H1 (cell line): ENCODE measurements at regions not wholly inside any gene's neighbourhood (a gene's known extent, or its start where the extent isn't known, plus 50 kb on each side); places are given as distances from the start of the nearest gene placed in this dataset.

Source experiments
- CTCF ChIA-PET: fragments of 300-600 bp; sonication (Branson Sonifier 250); formaldehyde crosslinking; loops from one replicate; lab custom pipeline; 2021; ENCODE audit not compliant: partially characterized antibody; lab: Charles Lee
- POLR2A ChIA-PET: fragments of 300-600 bp; sonication (Branson Sonifier 250); formaldehyde crosslinking; loops from one replicate; lab custom pipeline; 2021; ENCODE audit warnings: inconsistent platforms; ENCODE audit not compliant: partially characterized antibody; lab: Charles Lee
- DNase-seq, 2 experiments: peaks; one replicate each; pipeline versions ENCODE4 v3.0.0 to v3.0.0-alpha.2; 2010 to 2022; ENCODE audit warnings: low spot score in 2 of 2, low read depth in 1 of 2, mixed read lengths in 1 of 2
- FAIRE-seq: peaks from 2 replicates; lab custom pipeline; 2011; peaks lifted over from hg19 to GRCh38; lab: Jason Lieb, UNC
- H2AFZ ChIP-seq: 2 replicates; pipeline ENCODE4 v1.8.1; 2012; ENCODE audit warnings: low read length, inconsistent platforms
- H2AK5ac ChIP-seq: 2 replicates; pipeline ENCODE4 v1.6.1; 2013; ENCODE audit warnings: low read depth, low read length
- H2BK120ac ChIP-seq: replicated peaks from 2 replicates; pipeline ENCODE3; 2013; ENCODE audit warnings: low read depth, low read length, inconsistent platforms
- H2BK12ac ChIP-seq: 2 replicates; pipeline ENCODE4 v1.6.1; 2013; ENCODE audit warnings: low read depth, low read length
- H2BK15ac ChIP-seq: 2 replicates; pipeline ENCODE4 v1.6.1; 2013; ENCODE audit warnings: low read length
- H2BK20ac ChIP-seq: 2 replicates; pipeline ENCODE4 v1.6.1; 2013; ENCODE audit warnings: low read length
- H2BK5ac ChIP-seq: 2 replicates; pipeline ENCODE4 v1.6.1; 2013; ENCODE audit warnings: low read depth, low read length
- H3K14ac ChIP-seq: 2 replicates; pipeline ENCODE4 v1.6.1; 2013; ENCODE audit warnings: inconsistent platforms; ENCODE audit not compliant: insufficient read length
- H3K18ac ChIP-seq: 2 replicates; pipeline ENCODE4 v1.6.1; 2013; ENCODE audit warnings: low read length; ENCODE audit errors: extremely low read depth
- H3K23ac ChIP-seq: 2 replicates; pipeline ENCODE4 v1.6.1; 2013; ENCODE audit warnings: inconsistent platforms; ENCODE audit not compliant: insufficient read length
- H3K23me2 ChIP-seq: 2 replicates; pipeline ENCODE4 v1.6.1; 2013; ENCODE audit warnings: low read depth, low read length
- H3K27ac ChIP-seq: 2 replicates; pipeline ENCODE4 v1.6.1; 2011; ENCODE audit warnings: low read depth, low read length, inconsistent platforms
- H3K27me3 ChIP-seq, 4 experiments: replicated peaks in 1 of 4; 1 replicate in 1 of 4; 2 replicates in 3 of 4; pipeline versions ENCODE4 v1.6.1 to v1.8.1; 2011 to 2013; ENCODE audit warnings: low read length in 3 of 4, mild to moderate bottlenecking in 3 of 4, inconsistent platforms in 2 of 4, mixed read lengths in 2 of 4, moderate library complexity in 1 of 4; ENCODE audit not compliant: control insufficient read depth in 3 of 4, insufficient read depth in 3 of 4; ENCODE audit errors: extremely low read depth in 1 of 4
- H3K36me3 ChIP-seq, 4 experiments: 2 replicates each; pipeline versions ENCODE4 v1.6.1 to v1.8.1; 2011 to 2013; ENCODE audit warnings: mild to moderate bottlenecking in 4 of 4, low read length in 3 of 4, moderate library complexity in 2 of 4, control low read depth in 1 of 4, inconsistent platforms in 1 of 4; ENCODE audit not compliant: insufficient read depth in 4 of 4, control insufficient read depth in 2 of 4
- H3K4ac ChIP-seq: replicated peaks from 2 replicates; pipeline ENCODE3; 2013; ENCODE audit warnings: low read length, low read depth, mixed read lengths, inconsistent platforms; ENCODE audit not compliant: insufficient read length
- H3K4me1 ChIP-seq, 4 experiments: replicated peaks in 1 of 4; 1 replicate in 1 of 4; 2 replicates in 3 of 4; pipeline versions ENCODE4 v1.6.1 to v1.8.1; 2011 to 2013; ENCODE audit warnings: low read length in 3 of 4, inconsistent platforms in 2 of 4, mixed read lengths in 1 of 4; ENCODE audit not compliant: insufficient read depth in 4 of 4, control insufficient read depth in 3 of 4
- H3K4me2 ChIP-seq, 2 experiments: 2 replicates each; pipeline versions ENCODE4 v1.6.1 to v1.8.1; 2011 to 2013; ENCODE audit warnings: low read depth in 2 of 2, low read length in 2 of 2, control low read depth in 1 of 2, inconsistent platforms in 1 of 2, mild to moderate bottlenecking in 1 of 2; ENCODE audit not compliant: insufficient read depth in 1 of 2
- H3K4me3 ChIP-seq, 4 experiments: fragments of 200-600, 300-600 bp in 1 of 4; sonication (generic), shearing (Covaris generic), sonication (Bioruptor Twin) in 1 of 4; 2 replicates each; pipeline versions ENCODE4 v1.5.1 to v1.8.1; 2011 to 2016; ENCODE audit warnings: low read length in 4 of 4, low read depth in 3 of 4, control low read depth in 2 of 4, inconsistent platforms in 2 of 4, mild to moderate bottlenecking in 2 of 4, mixed read lengths in 1 of 4, moderate library complexity in 1 of 4; ENCODE audit not compliant: insufficient read depth in 2 of 4; ENCODE audit errors: extremely low read depth in 1 of 4
- H3K56ac ChIP-seq: replicated peaks from 2 replicates; pipeline ENCODE3; 2013; ENCODE audit warnings: low read depth, mild to moderate bottlenecking, mixed read lengths, low read length, inconsistent platforms; ENCODE audit not compliant: insufficient read length
- H3K79me1 ChIP-seq: 2 replicates; pipeline ENCODE4 v1.6.1; 2013; ENCODE audit warnings: low read depth, low read length, control low read depth
- H3K79me2 ChIP-seq, 2 experiments: 2 replicates each; pipeline versions ENCODE4 v1.6.1 to v1.8.1; 2012 to 2013; ENCODE audit warnings: low read length in 2 of 2, mild to moderate bottlenecking in 2 of 2, inconsistent platforms in 1 of 2; ENCODE audit not compliant: insufficient read depth in 2 of 2, control insufficient read depth in 1 of 2
- H3K9ac ChIP-seq, 4 experiments: replicated peaks in 1 of 4; 1 replicate in 1 of 4; 2 replicates in 3 of 4; pipeline versions ENCODE4 v1.6.1 to v1.8.1; 2011 to 2013; ENCODE audit warnings: low read depth in 3 of 4, low read length in 3 of 4, control low read depth in 2 of 4, mild to moderate bottlenecking in 2 of 4, moderate library complexity in 2 of 4, inconsistent platforms in 1 of 4; ENCODE audit errors: extremely low read depth in 1 of 4
- H3K9me3 ChIP-seq, 2 experiments: 2 replicates each; pipeline versions ENCODE4 v1.6.1 to v1.8.1; 2012 to 2013; ENCODE audit warnings: mild to moderate bottlenecking in 2 of 2, moderate library complexity in 2 of 2, control low read depth in 1 of 2, inconsistent platforms in 1 of 2, low read depth in 1 of 2, low read length in 1 of 2, mixed read lengths in 1 of 2; ENCODE audit not compliant: insufficient read depth in 2 of 2
- H4K20me1 ChIP-seq, 2 experiments: replicated peaks in 1 of 2; 2 replicates each; pipeline versions ENCODE3 to v1.8.1; 2011 to 2013; ENCODE audit warnings: inconsistent platforms in 2 of 2, low read length in 2 of 2, mild to moderate bottlenecking in 1 of 2; ENCODE audit not compliant: insufficient read depth in 2 of 2, control insufficient read depth in 1 of 2
- H4K5ac ChIP-seq: 2 replicates; pipeline ENCODE4 v1.6.1; 2013; ENCODE audit warnings: low read length, low read depth, mixed read lengths, inconsistent platforms; ENCODE audit not compliant: insufficient read length
- H4K8ac ChIP-seq: 2 replicates; pipeline ENCODE4 v1.8.0; 2013; ENCODE audit warnings: mild to moderate bottlenecking, moderate library complexity, low read length, inconsistent platforms; ENCODE audit not compliant: insufficient read depth; ENCODE audit errors: extremely low read depth
- H4K91ac ChIP-seq: replicated peaks from 2 replicates; pipeline ENCODE3; 2013; ENCODE audit warnings: low read length, mixed read lengths, inconsistent platforms; ENCODE audit not compliant: insufficient read length
- EP300 ChIP-seq, 2 experiments: IDR thresholded peaks; 1 replicate in 1 of 2; 2 replicates in 1 of 2; pipeline ENCODE4 v1.6.1; 2011 to 2012; ENCODE audit warnings: low read depth in 2 of 2, low read length in 2 of 2, mild to moderate bottlenecking in 2 of 2, borderline replicate concordance in 1 of 2, inconsistent platforms in 1 of 2, moderate library complexity in 1 of 2
- EZH2 ChIP-seq: fragments of 200-600 bp; sonication (generic); IDR thresholded peaks from 2 replicates; pipeline ENCODE4 v1.7.1; 2012; ENCODE audit warnings: low read depth, mild to moderate bottlenecking, moderate library complexity, low read length, inconsistent platforms; ENCODE audit not compliant: severe bottlenecking
- GABPA ChIP-seq: IDR thresholded peaks from 2 replicates; pipeline ENCODE4 v1.6.1; 2011; ENCODE audit warnings: mild to moderate bottlenecking, low read length, moderate library complexity, borderline replicate concordance; ENCODE audit not compliant: insufficient read depth
- KDM4A ChIP-seq: IDR thresholded peaks from one replicate; pipeline ENCODE4 v1.7.1; 2012; ENCODE audit warnings: low read depth, mild to moderate bottlenecking, moderate library complexity, low read length, inconsistent platforms; ENCODE audit not compliant: severe bottlenecking
- POLR2A ChIP-seq, 2 experiments: IDR thresholded peaks; 1 replicate in 1 of 2; 2 replicates in 1 of 2; pipeline ENCODE4 v1.6.1; 2011; ENCODE audit warnings: low read depth in 2 of 2, low read length in 2 of 2, mild to moderate bottlenecking in 2 of 2; ENCODE audit errors: control extremely low read depth in 1 of 2
- SIRT6 ChIP-seq: IDR thresholded peaks from one replicate; pipeline ENCODE4 v1.7.1; 2012; ENCODE audit warnings: low read length, inconsistent platforms
- SRF ChIP-seq: IDR thresholded peaks from 2 replicates; pipeline ENCODE4 v1.6.1; 2011; ENCODE audit warnings: mild to moderate bottlenecking, low read depth, low read length, moderate library complexity
- TBP ChIP-seq: IDR thresholded peaks from 2 replicates; pipeline ENCODE4 v1.6.1; 2011; ENCODE audit warnings: low read depth, low read length, improper control_type of control experiment
- TCF12 ChIP-seq: IDR thresholded peaks from 2 replicates; pipeline ENCODE4 v1.6.1; 2011; ENCODE audit warnings: low read depth, mild to moderate bottlenecking, low read length
- WGBS, 2 experiments: shearing (Covaris generic) in 1 of 2; methylation state at CpG; one replicate each; pipeline versions ENCODE4 v1.1.6 to v1.1.7; 2013 to 2015; ENCODE audit warnings: low lambda C conversion rate in 2 of 2, mixed read lengths in 2 of 2, inconsistent platforms in 1 of 2, low coverage in 1 of 2, missing lambda C conversion rate in 1 of 2; ENCODE audit not compliant: insufficient replicate concordance in 2 of 2, insufficient coverage in 1 of 2, insufficient read length in 1 of 2; ENCODE audit errors: extremely low coverage in 1 of 2, missing lambda C conversion rate in 1 of 2; 5-methylcytosine and 5-hydroxymethylcytosine counted together
- TF ChIP-seq, protein P1 (sequence below): IDR thresholded peaks from 2 replicates; pipeline ENCODE4 v1.6.1; 2012; ENCODE audit warnings: low read length, inconsistent platforms
- TF ChIP-seq, protein P2 (sequence below): IDR thresholded peaks from 2 replicates; pipeline ENCODE4 v1.6.1; 2011; ENCODE audit warnings: low read length, improper control_type of control experiment

DNA sequence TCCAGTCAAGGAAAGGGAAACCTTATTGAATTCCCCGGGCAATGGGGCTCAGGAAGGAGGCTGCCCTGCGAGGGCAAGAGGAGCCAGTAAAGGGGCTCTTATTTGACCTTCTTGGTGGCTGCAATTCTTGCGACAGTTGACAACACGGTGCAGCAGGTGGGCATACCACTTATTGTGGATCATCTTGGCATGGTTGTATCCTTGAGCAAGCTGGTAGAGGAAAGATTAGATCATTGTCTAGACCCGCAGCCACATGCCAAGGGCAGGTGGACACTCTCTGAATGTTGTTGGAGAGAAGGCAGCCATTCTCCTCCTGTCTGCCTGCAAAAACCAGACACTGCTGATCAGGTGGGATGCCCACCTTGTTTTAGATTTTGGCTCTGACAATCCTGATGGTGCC, 170.2 kb upstream of the CHST9 start:
- Histone ChIP-seq H3K27ac (no peak overlapping the region), H3K56ac (no peak overlapping the region), H2AK5ac (no peak overlapping the region), H2BK5ac (no peak overlapping the region), H4K20me1 (no peaks in the 10 kb centered on the region), H2BK15ac (no peak overlapping the region), H2BK12ac (no peak overlapping the region), H3K18ac (no peak overlapping the region), H2BK20ac (no peak overlapping the region), H3K14ac (no peak overlapping the region), H3K79me1 (no peaks in the 10 kb centered on the region), H3K36me3 (no peaks in the 10 kb centered on the region), H4K5ac (no peak overlapping the region), H4K91ac (no peak overlapping the region), H4K8ac (no peak overlapping the region), H3K23me2 (no peaks in the 10 kb centered on the region), H3K4me3 (no peak overlapping the region), H3K4ac (no peak overlapping the region), H3K4me1 (no peaks in the 10 kb centered on the region), H3K4me2 (no peak overlapping the region), H3K27me3 (no peaks in the 10 kb centered on the region), H3K9me3 (no peaks in the 10 kb centered on the region), H2BK120ac (no peak overlapping the region), H3K9ac (no peak overlapping the region), H3K23ac (no peak overlapping the region), H3K79me2 (no peaks in the 10 kb centered on the region), H2AFZ (no peak overlapping the region)
- DNase-seq (no peak), FAIRE-seq (no peak)
- WGBS, 2 experiments: 81% methylated on average over 5 of the region's 5 CpGs; no CpG with 5 or more reads in 1 of the 2 experiments
- POLR2A ChIA-PET: no interaction called here
- CTCF ChIA-PET: interaction anchor here (1.2 kb wide), 1 partner anchor 350 kb away, joined by 5 read pairs; no protein-coding TSS in a partner anchor
- TF ChIP-seq EP300 (IDR thresholded peaks at IDR 0.05; ENCODE audit: borderline replicate concordance in 1 of 2, low read depth in 2 of 2, low read length in 2 of 2): no peak
- TF ChIP-seq POLR2A (IDR thresholded peaks at IDR 0.05; ENCODE audit: control extremely low read depth in 1 of 2, low read depth in 2 of 2, low read length in 2 of 2): no peak
- TF ChIP-seq EZH2: no peak
- TF ChIP-seq KDM4A: no peak
- no peak for TF ChIP-seq GABPA
- TF ChIP-seq, protein P1, sequence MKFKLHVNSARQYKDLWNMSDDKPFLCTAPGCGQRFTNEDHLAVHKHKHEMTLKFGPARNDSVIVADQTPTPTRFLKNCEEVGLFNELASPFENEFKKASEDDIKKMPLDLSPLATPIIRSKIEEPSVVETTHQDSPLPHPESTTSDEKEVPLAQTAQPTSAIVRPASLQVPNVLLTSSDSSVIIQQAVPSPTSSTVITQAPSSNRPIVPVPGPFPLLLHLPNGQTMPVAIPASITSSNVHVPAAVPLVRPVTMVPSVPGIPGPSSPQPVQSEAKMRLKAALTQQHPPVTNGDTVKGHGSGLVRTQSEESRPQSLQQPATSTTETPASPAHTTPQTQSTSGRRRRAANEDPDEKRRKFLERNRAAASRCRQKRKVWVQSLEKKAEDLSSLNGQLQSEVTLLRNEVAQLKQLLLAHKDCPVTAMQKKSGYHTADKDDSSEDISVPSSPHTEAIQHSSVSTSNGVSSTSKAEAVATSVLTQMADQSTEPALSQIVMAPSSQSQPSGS: no peak
- TF ChIP-seq SIRT6: no peak
- no peak for TF ChIP-seq TCF12
- TF ChIP-seq SRF: no peak
- TF ChIP-seq, protein P2, sequence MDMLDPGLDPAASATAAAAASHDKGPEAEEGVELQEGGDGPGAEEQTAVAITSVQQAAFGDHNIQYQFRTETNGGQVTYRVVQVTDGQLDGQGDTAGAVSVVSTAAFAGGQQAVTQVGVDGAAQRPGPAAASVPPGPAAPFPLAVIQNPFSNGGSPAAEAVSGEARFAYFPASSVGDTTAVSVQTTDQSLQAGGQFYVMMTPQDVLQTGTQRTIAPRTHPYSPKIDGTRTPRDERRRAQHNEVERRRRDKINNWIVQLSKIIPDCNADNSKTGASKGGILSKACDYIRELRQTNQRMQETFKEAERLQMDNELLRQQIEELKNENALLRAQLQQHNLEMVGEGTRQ: no peak
- no peak for TF ChIP-seq TBP
